ENCODE measurements at regions not wholly inside any gene's neighbourhood (a gene's known extent, or its start where the extent isn't known, plus 50 kb on each side); places are given as distances from the start of the nearest gene placed in this dataset.

DNA sequence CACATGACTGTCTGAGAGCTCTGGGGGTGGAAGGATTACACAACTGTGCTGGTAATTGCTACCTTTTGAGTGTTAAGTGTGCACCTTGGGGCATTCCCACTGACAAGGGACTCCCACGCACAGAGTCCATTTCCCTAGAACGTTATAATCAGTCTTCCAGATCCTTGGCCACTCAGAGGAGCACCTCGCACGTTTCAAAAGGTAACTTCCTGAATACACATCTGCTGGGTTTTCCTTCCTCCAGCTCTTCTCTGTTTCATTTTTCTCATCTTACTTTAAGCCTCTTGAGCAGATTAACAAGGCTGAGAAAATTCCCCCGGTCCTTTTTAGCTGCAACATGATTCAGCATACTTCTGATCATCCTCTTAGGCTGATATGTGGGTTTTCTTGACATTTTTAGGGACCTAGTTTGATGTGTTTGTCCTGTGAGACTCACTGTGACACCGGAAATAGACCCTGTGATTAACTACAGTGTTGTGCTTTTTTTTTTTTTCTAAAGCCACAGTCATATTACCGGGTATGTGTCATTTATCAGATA, 98.4 kb upstream of the DUSP22 start:
- TF ChIP-seq POLR2AphosphoS5 (IDR thresholded peaks at IDR 0.05) (no peak), POLR2A (IDR thresholded peaks at IDR 0.05) (no peak)
- TF ChIP-seq, protein P1, sequence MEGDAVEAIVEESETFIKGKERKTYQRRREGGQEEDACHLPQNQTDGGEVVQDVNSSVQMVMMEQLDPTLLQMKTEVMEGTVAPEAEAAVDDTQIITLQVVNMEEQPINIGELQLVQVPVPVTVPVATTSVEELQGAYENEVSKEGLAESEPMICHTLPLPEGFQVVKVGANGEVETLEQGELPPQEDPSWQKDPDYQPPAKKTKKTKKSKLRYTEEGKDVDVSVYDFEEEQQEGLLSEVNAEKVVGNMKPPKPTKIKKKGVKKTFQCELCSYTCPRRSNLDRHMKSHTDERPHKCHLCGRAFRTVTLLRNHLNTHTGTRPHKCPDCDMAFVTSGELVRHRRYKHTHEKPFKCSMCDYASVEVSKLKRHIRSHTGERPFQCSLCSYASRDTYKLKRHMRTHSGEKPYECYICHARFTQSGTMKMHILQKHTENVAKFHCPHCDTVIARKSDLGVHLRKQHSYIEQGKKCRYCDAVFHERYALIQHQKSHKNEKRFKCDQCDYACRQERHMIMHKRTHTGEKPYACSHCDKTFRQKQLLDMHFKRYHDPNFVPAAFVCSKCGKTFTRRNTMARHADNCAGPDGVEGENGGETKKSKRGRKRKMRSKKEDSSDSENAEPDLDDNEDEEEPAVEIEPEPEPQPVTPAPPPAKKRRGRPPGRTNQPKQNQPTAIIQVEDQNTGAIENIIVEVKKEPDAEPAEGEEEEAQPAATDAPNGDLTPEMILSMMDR (IDR thresholded peaks at IDR 0.05 in 8 of 11, conservative IDR thresholded peaks at IDR 0.05 in 3 of 11), result no peak
